Ishikawa (cell line): ENCODE measurements at regions not wholly inside any gene's neighbourhood (a gene's known extent, or its start where the extent isn't known, plus 50 kb on each side); places are given as distances from the start of the nearest gene placed in this dataset.

Source experiments
- CEBPB ChIP-seq: IDR thresholded peaks from 2 replicates; pipeline ENCODE4 v1.6.1; 2012
- CREB1 ChIP-seq: IDR thresholded peaks from 2 replicates; pipeline ENCODE4 v1.6.1; 2012; ENCODE audit warnings: low read depth
- EP300 ChIP-seq: IDR thresholded peaks from 2 replicates; pipeline ENCODE4 v1.6.1; 2012; ENCODE audit warnings: borderline replicate concordance
- RAD21 ChIP-seq: IDR thresholded peaks from 2 replicates; pipeline ENCODE4 v1.6.1; 2012; ENCODE audit warnings: low read depth
- TAF1 ChIP-seq: IDR thresholded peaks from 2 replicates; pipeline ENCODE4 v1.6.1; 2012; ENCODE audit warnings: low read depth, mild to moderate bottlenecking
- TCF12 ChIP-seq: IDR thresholded peaks from 2 replicates; pipeline ENCODE4 v1.6.1; 2012; ENCODE audit warnings: low read depth
- TEAD4 ChIP-seq: IDR thresholded peaks from 2 replicates; pipeline ENCODE4 v1.6.1; 2012
- YY1 ChIP-seq: IDR thresholded peaks from 2 replicates; pipeline ENCODE4 v1.6.1; 2012; ENCODE audit warnings: low read depth
- TF ChIP-seq, protein P1 (sequence below): IDR thresholded peaks from 2 replicates; pipeline ENCODE4 v1.6.1; 2012
- TF ChIP-seq, protein P2 (sequence below): IDR thresholded peaks from 2 replicates; pipeline ENCODE4 v1.6.1; 2012; ENCODE audit warnings: low read depth, mild to moderate bottlenecking

DNA sequence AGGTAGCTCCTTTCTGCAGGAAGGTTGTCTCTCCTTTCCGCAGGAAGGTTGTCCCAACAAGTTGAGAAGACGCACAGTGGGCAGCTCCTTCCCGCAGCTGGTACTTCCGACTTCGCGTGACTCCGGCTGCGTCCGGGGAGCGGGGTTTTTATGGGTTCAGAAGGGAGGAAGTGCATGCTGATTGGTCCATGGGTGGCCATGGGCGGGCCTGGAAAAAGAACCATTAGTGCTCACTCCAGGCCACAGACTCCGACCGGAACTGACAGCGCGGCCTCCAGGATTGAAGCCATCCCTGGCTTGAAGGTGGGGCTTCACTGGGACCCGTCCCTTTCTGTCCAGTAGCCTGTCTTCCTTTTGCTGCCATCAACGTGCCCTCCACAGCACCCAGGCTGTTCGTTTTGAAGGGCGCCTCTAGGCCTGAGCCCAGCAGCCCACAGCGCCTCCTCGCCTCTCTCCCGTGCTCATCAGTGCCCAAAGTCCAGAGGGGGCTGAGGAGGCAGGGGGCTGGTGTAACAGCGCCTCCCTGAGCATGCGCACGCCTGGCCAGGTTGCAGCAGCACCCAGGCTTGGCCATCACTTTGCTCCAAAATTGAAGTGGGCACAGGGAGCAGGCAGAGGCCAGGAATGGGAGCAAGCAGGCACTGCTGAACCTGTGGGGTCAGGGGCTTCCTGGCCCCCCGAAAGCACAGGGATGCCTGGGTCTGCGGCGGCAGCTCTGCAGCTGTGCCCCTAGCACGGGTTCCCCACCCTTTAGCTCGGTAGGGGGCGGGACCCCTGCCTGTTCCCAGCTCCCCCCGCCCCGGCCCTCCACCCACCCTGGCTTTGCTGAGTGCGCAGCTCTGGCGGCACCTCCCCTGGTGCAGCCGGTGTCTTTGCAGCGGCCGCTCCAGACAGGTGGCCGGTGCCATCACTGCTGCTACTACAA lies 330.6 kb upstream of the MCTP2 start:
- TF ChIP-seq, protein P1, sequence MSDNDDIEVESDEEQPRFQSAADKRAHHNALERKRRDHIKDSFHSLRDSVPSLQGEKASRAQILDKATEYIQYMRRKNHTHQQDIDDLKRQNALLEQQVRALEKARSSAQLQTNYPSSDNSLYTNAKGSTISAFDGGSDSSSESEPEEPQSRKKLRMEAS = no peak
- TF ChIP-seq YY1 (no peak), RAD21 (no peak), CEBPB (no peak), TCF12 (no peak), TEAD4 (no peak), CREB1 (no peak), TAF1 (no peak), EP300 (no peak)
- TF ChIP-seq, protein P2, sequence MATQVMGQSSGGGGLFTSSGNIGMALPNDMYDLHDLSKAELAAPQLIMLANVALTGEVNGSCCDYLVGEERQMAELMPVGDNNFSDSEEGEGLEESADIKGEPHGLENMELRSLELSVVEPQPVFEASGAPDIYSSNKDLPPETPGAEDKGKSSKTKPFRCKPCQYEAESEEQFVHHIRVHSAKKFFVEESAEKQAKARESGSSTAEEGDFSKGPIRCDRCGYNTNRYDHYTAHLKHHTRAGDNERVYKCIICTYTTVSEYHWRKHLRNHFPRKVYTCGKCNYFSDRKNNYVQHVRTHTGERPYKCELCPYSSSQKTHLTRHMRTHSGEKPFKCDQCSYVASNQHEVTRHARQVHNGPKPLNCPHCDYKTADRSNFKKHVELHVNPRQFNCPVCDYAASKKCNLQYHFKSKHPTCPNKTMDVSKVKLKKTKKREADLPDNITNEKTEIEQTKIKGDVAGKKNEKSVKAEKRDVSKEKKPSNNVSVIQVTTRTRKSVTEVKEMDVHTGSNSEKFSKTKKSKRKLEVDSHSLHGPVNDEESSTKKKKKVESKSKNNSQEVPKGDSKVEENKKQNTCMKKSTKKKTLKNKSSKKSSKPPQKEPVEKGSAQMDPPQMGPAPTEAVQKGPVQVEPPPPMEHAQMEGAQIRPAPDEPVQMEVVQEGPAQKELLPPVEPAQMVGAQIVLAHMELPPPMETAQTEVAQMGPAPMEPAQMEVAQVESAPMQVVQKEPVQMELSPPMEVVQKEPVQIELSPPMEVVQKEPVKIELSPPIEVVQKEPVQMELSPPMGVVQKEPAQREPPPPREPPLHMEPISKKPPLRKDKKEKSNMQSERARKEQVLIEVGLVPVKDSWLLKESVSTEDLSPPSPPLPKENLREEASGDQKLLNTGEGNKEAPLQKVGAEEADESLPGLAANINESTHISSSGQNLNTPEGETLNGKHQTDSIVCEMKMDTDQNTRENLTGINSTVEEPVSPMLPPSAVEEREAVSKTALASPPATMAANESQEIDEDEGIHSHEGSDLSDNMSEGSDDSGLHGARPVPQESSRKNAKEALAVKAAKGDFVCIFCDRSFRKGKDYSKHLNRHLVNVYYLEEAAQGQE = no peak
